Activated CD4-positive, alpha-beta T cell treated with anti-CD3 and anti-CD28 coated beads, Interleukin-2, Interleukin-6, amounts not matched to agents 100 ng/mL and 50 ng/mL, durations not matched to agents 16 hours and 8 hours (primary cell): ENCODE measurements at regions not wholly inside any gene's neighbourhood (a gene's known extent, or its start where the extent isn't known, plus 50 kb on each side); places are given as distances from the start of the nearest gene placed in this dataset.
"Not testable (repeated sequence)": the region's sequence is repeated elsewhere in the genome, so short reads cannot be mapped to it uniquely, and the experiment has no call there.

Experiments used
- DNase-seq: peaks from one replicate; pipeline ENCODE4 v3.0.0-alpha.2; 2020

GRCh38 chr12:83659321-83659720, 972.6 kb downstream of the TMTC2 start:
- DNase-seq = no peak

- DNase-seq = no peak
Measured at GRCh38 chr12:83656004-83656403, 969.3 kb downstream of the TMTC2 start.

GRCh38 chr12:83642205-83642604, 955.5 kb downstream of the TMTC2 start:
- no peak for DNase-seq

- DNase-seq = no peak
Measured at GRCh38 chr12:83641789-83642188, 955.1 kb downstream of the TMTC2 start.

GRCh38 chr12:83634726-83635267, 948.1 kb downstream of the TMTC2 start:
- no peak for DNase-seq

- no peak for DNase-seq
Measured at GRCh38 chr12:83630526-83630925, 943.8 kb downstream of the TMTC2 start.

GRCh38 chr12:83629931-83630330, 943.2 kb downstream of the TMTC2 start:
- DNase-seq = no peak

- no peak for DNase-seq
Measured at GRCh38 chr12:83622205-83622604, 935.5 kb downstream of the TMTC2 start.

GRCh38 chr12:83619973-83620372, 933.3 kb downstream of the TMTC2 start:
- DNase-seq = no peak

GRCh38 chr12:83615152-83615551, 928.4 kb downstream of the TMTC2 start:
- no peak for DNase-seq

- DNase-seq = no peak
Measured at GRCh38 chr12:83613586-83614110, 926.9 kb downstream of the TMTC2 start.

- DNase-seq = no peak
Measured at GRCh38 chr12:83603106-83603505, 916.4 kb downstream of the TMTC2 start.

GRCh38 chr12:83575326-83575725, 888.6 kb downstream of the TMTC2 start:
- no peak for DNase-seq

GRCh38 chr12:83574142-83574541, 887.4 kb downstream of the TMTC2 start:
- no peak for DNase-seq

GRCh38 chr12:83573671-83574070, 887.0 kb downstream of the TMTC2 start:
- DNase-seq = peak; percentile 1

- DNase-seq = no peak
Measured at GRCh38 chr12:83559650-83560049, 872.9 kb downstream of the TMTC2 start.

GRCh38 chr12:83556040-83556439, 869.3 kb downstream of the TMTC2 start:
- DNase-seq = not testable (repeated sequence)

- no peak for DNase-seq
Measured at GRCh38 chr12:83541446-83541845, 854.7 kb downstream of the TMTC2 start.

- DNase-seq = no peak
Measured at GRCh38 chr12:83538361-83538965, 851.8 kb downstream of the TMTC2 start.

GRCh38 chr12:83537428-83538053, 850.8 kb downstream of the TMTC2 start:
- DNase-seq = no peak

GRCh38 chr12:83536496-83536895, 849.8 kb downstream of the TMTC2 start:
- no peak for DNase-seq

GRCh38 chr12:83528571-83528970, 841.9 kb downstream of the TMTC2 start:
- DNase-seq = no peak

GRCh38 chr12:83527810-83528209, 841.1 kb downstream of the TMTC2 start:
- DNase-seq = no peak

- no peak for DNase-seq
Measured at GRCh38 chr12:83515306-83516026, 828.8 kb downstream of the TMTC2 start.
